PC-9 (cell line): ENCODE measurements at regions not wholly inside any gene's neighbourhood (a gene's known extent, or its start where the extent isn't known, plus 50 kb on each side); places are given as distances from the start of the nearest gene placed in this dataset.

Experiments used
- BruUV-seq: library from RNA; stranded (reverse); fragments of 400-500 nt; replicated peaks from 2 replicates; lab custom pipeline; 2021; lab: Mats Ljungman, UMichigan
- CTCF ChIA-PET: fragments of 300-600 bp; sonication (Branson Sonifier 250); formaldehyde crosslinking; loops from one replicate; lab custom pipeline; 2022; ENCODE audit warnings: antibody characterized with exemption; lab: Charles Lee
- POLR2A ChIA-PET: fragments of 300-600 bp; sonication (Branson Sonifier 250); formaldehyde crosslinking; loops from one replicate; lab custom pipeline; 2022; ENCODE audit warnings: antibody characterized with exemption; ENCODE audit not compliant: unreplicated experiment; lab: Charles Lee
- DNase-seq, 2 experiments: peaks; one replicate each; pipeline versions ENCODE4 v3.0.0 to v3.0.0-alpha.2; 2015 to 2022; ENCODE audit warnings: mixed read lengths in 1 of 2
- H2AFZ ChIP-seq: fragments of 200-600 bp; sonication (generic); 2 replicates; pipeline ENCODE4 v1.8.1; 2017; ENCODE audit warnings: antibody characterized with exemption
- H3F3A ChIP-seq: fragments of 200-600 bp; sonication (generic); 2 replicates; pipeline ENCODE4 v1.8.1; 2017; ENCODE audit warnings: antibody characterized with exemption, mild to moderate bottlenecking, low read depth; ENCODE audit not compliant: insufficient read depth
- H3K27ac ChIP-seq: fragments of 200-600 bp; sonication (generic); 2 replicates; pipeline ENCODE4 v1.6.1; 2016; ENCODE audit warnings: mixed run types
- H3K27me3 ChIP-seq: fragments of 200-600 bp; sonication (generic); 2 replicates; pipeline ENCODE4 v1.6.1; 2016; ENCODE audit warnings: low read depth, mixed run types; ENCODE audit not compliant: insufficient read depth
- H3K36me3 ChIP-seq: fragments of 200-600 bp; sonication (generic); 2 replicates; pipeline ENCODE4 v1.6.1; 2016; ENCODE audit warnings: low read depth, mixed run types
- H3K4me1 ChIP-seq: fragments of 200-600 bp; sonication (generic); replicated peaks from 2 replicates; pipeline ENCODE4 v1.6.1; 2016; ENCODE audit warnings: mixed run types; ENCODE audit not compliant: insufficient read depth
- H3K4me2 ChIP-seq: fragments of 200-600 bp; sonication (generic); 2 replicates; pipeline ENCODE4 v1.6.1; 2017; ENCODE audit warnings: mixed run types
- H3K4me3 ChIP-seq: fragments of 200-600 bp; sonication (generic); 2 replicates; pipeline ENCODE4 v1.6.1; 2016; ENCODE audit warnings: mixed run types
- H3K79me2 ChIP-seq: fragments of 200-600 bp; sonication (generic); 2 replicates; pipeline ENCODE4 v1.6.1; 2017; ENCODE audit warnings: low read depth, mixed run types
- H3K9me2 ChIP-seq: fragments of 200-600 bp; sonication (generic); 2 replicates; pipeline ENCODE4 v1.8.1; 2017; ENCODE audit warnings: mild to moderate bottlenecking; ENCODE audit not compliant: insufficient read depth
- H3K9me3 ChIP-seq: fragments of 200-600 bp; sonication (generic); 2 replicates; pipeline ENCODE4 v1.8.1; 2016; ENCODE audit warnings: low read depth; ENCODE audit not compliant: insufficient read depth
- H4K20me1 ChIP-seq: fragments of 200-600 bp; sonication (generic); 2 replicates; pipeline ENCODE4 v1.8.1; 2017; ENCODE audit not compliant: insufficient read depth
- CTCF ChIP-seq: fragments of 200-600 bp; sonication (generic); conservative IDR thresholded peaks from 2 replicates; pipeline ENCODE4 v1.6.1; 2017; ENCODE audit warnings: mixed run types, antibody characterized with exemption, mild to moderate bottlenecking, moderate library complexity
- EZH2 ChIP-seq: fragments of 200-600 bp; sonication (generic); IDR thresholded peaks from 2 replicates; pipeline ENCODE4 v1.8.0; 2017; ENCODE audit warnings: antibody characterized with exemption, low read depth
- intact Hi-C: fragments of 100-400 bp; cut with micrococcal nuclease; formaldehyde crosslinking; loops from one replicate; pipeline ENCODE4 v1.10.0; 2022; ENCODE audit not compliant: unreplicated experiment

- H3K36me3 ChIP-seq = no peaks in the 10 kb centered on the region
- no peaks in the 10 kb centered on the region for H3K27me3 ChIP-seq
- H3K4me2 ChIP-seq = no peak overlapping the region
- intact Hi-C loops = no loop called here
- no peaks in the 10 kb centered on the region for H3K4me1 ChIP-seq
- no peak for DNase-seq
- no peaks in the 10 kb centered on the region for H3K9me3 ChIP-seq
- no peak overlapping the region for H3K27ac ChIP-seq
- BruUV-seq = no TSS peak
- no peak for TF ChIP-seq EZH2
- TF ChIP-seq CTCF = no peak
- H3K9me2 ChIP-seq = no peaks in the 10 kb centered on the region
- H3K4me3 ChIP-seq = no peak overlapping the region
- ChIA-PET POLR2A (no interaction called here), CTCF (no interaction called here)
- no peaks in the 10 kb centered on the region for H3K79me2 ChIP-seq
- H4K20me1 ChIP-seq = no peaks in the 10 kb centered on the region
- no peaks in the 10 kb centered on the region for H3F3A ChIP-seq
- no peak overlapping the region for H2AFZ ChIP-seq
Measured at GRCh38 chr3:165522386-165522785, 314.8 kb downstream of the BCHE start.

GRCh38 chr3:165521131-165521871, 315.9 kb downstream of the BCHE start:
- Histone ChIP-seq H3K4me1 (no peaks in the 10 kb centered on the region), H3K9me2 (no peaks in the 10 kb centered on the region), H3K27ac (no peak overlapping the region), H3K4me2 (no peak overlapping the region), H3F3A (no peaks in the 10 kb centered on the region), H3K9me3 (no peaks in the 10 kb centered on the region), H3K79me2 (no peaks in the 10 kb centered on the region), H3K27me3 (no peaks in the 10 kb centered on the region), H3K36me3 (no peaks in the 10 kb centered on the region), H3K4me3 (no peak overlapping the region), H2AFZ (no peak overlapping the region), H4K20me1 (no peaks in the 10 kb centered on the region)
- no peak for DNase-seq
- TF ChIP-seq CTCF = no peak
- no peak for TF ChIP-seq EZH2
- ChIA-PET CTCF (no interaction called here), POLR2A (interaction anchor here (0.6 kb wide), 2 partner anchors 12 to 163 kb away, joined by 4 to 5 read pairs; no protein-coding TSS in a partner anchor)
- intact Hi-C loops = no loop called here
- no TSS peak for BruUV-seq

GRCh38 chr3:165519687-165520086, 317.5 kb downstream of the BCHE start:
- no peak for DNase-seq
- TF ChIP-seq EZH2 = no peak
- no peak for TF ChIP-seq CTCF
- no peak overlapping the region for H2AFZ ChIP-seq
- intact Hi-C loops = no loop called here
- ChIA-PET POLR2A (no interaction called here), CTCF (no interaction called here)
- no peaks in the 10 kb centered on the region for H3K9me2 ChIP-seq
- H3K4me1 ChIP-seq = no peaks in the 10 kb centered on the region
- H3K79me2 ChIP-seq = no peaks in the 10 kb centered on the region
- H3K27me3 ChIP-seq = no peaks in the 10 kb centered on the region
- H4K20me1 ChIP-seq = no peaks in the 10 kb centered on the region
- no peak overlapping the region for H3K4me3 ChIP-seq
- no peak overlapping the region for H3K4me2 ChIP-seq
- no peaks in the 10 kb centered on the region for H3K36me3 ChIP-seq
- H3K27ac ChIP-seq = no peak overlapping the region
- no TSS peak for BruUV-seq
- H3K9me3 ChIP-seq = no peaks in the 10 kb centered on the region
- no peaks in the 10 kb centered on the region for H3F3A ChIP-seq
